Astrocyte of the cerebellum (primary cell): ENCODE measurements at regions not wholly inside any gene's neighbourhood (a gene's known extent, or its start where the extent isn't known, plus 50 kb on each side); places are given as distances from the start of the nearest gene placed in this dataset.
A peak's percentile ranks its signal among the peaks of the same experiment; 100 is the strongest.
"Not testable (repeated sequence)": the region's sequence is repeated elsewhere in the genome, so short reads cannot be mapped to it uniquely, and the experiment has no call there.

Experiments
- DNase-seq: peaks from one replicate; pipeline ENCODE4 v3.0.0-alpha.2; 2011; ENCODE audit warnings: low read depth
- H3K4me3 ChIP-seq: 2 replicates; pipeline ENCODE4 v1.5.1; 2011; ENCODE audit warnings: mild to moderate bottlenecking, low read depth, low read length, moderate library complexity
- CTCF ChIP-seq: IDR thresholded peaks from 2 replicates; pipeline ENCODE4 v1.5.1; 2012; ENCODE audit warnings: low read length, low read depth, moderate library complexity, mild to moderate bottlenecking; ENCODE audit errors: missing control alignments
- in situ Hi-C: cut with HindIII; loops from 2 replicates; pipeline ENCODE4 v1.10.0; 2017; ENCODE audit warnings: low sequenced_read_pairs

DNA sequence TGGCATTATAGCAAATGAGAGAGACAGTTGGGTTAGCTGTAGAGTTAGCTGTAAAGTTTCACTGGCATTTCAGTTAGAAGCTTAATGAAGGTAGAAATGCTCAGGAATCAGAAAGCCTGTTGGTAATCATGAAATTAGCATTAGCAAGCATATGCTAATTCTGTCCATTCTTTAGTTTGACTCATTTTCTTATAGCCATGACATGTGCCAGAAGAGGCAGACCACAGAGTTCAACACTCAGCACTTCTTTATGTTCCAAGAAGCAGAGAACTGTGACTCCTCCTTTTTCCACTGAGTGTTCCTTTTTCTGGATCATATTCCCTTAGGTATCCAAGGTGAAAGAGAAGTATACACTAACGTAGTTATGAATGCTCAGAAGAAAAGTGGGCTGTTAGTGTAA, 276.2 kb upstream of the SGO1 start:
- DNase-seq = peak; percentile 12
- H3K4me3 ChIP-seq = no peak overlapping the region
- in situ Hi-C loops = no loop called here
- TF ChIP-seq CTCF = no peak

DNA sequence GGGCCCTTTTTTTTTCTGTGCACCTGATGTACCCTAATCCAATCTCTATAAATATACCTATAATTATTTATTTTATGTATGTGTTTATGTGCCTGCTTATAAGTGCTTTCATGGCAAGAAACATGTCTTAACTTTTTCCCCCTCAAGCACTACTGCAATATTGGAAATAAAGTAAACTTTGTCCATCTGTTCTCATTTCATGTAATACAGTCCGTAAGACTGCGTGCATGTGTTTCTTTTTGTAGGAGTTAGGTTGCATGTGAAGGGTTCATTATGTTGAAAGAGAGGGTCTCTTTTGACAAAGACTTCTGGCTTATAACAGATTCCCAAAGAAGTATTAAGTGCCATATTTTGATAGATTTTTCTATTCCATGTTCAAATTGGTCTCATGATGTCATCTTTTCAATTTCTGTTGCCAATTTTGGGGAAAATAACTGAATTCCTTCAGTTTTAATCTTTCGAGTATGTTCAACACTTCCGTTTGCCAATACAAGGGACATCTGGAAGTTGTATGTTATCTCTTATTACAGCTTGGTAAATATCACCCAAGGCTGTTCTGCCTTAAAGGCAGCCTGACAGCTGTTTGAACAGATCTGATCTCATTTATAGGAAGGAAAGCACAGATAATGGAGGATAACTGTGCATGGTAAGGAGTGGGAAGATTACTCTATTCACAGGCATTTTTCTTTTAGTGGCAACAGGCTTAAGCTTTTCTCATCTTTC, 273.1 kb upstream of the SGO1 start:
- DNase-seq = no peak
- H3K4me3 ChIP-seq = no peak overlapping the region
- no peak for TF ChIP-seq CTCF
- in situ Hi-C loops = no loop called here

DNA sequence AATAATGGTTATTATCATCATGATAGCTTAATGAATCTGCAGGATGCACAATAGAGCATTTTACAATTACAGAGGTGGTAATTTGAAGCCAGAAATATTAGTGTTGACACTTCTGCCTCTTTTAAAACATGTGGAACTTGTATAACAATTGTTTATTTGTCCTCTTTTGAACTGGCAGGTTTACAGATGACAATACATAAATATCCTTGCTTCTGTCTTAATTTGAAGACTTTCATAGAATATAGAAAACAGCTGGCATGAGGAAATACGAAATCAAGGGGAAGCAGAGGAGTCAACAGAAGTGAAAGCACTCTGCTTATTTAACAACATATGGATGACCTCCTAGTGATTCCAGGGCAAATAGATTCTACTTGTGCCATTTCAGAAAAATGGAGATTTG, 270.5 kb upstream of the SGO1 start:
- no peak for TF ChIP-seq CTCF
- no peak overlapping the region for H3K4me3 ChIP-seq
- no peak for DNase-seq
- in situ Hi-C loops = no loop called here

GRCh38 chr3:20451170-20451569, 265.2 kb upstream of the SGO1 start:
- no peak for DNase-seq
- H3K4me3 ChIP-seq = no peak overlapping the region
- no peak for TF ChIP-seq CTCF
- in situ Hi-C loops = no loop called here

GRCh38 chr3:20450611-20451010, 264.6 kb upstream of the SGO1 start:
- H3K4me3 ChIP-seq = no peak overlapping the region
- no peak for TF ChIP-seq CTCF
- in situ Hi-C loops = no loop called here
- no peak for DNase-seq

DNA sequence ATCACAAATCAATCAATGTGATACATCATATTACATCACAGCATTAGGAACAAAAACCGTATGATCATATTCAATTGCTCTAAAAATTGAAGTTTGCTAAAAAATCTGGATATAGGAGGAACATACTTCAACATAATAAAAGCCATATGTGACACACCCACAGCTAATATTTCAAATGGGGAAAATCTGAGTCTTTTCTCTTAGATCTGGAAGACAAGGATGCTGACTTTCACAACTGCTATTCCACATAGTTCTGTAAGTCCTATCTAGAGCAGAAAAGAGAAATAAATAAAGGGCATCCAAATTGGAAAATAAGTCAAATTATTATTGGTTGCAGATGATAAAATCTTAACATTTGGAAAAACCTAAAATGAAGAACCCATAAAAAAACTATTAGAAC, 256.8 kb upstream of the SGO1 start:
- no peak overlapping the region for H3K4me3 ChIP-seq
- in situ Hi-C loops = no loop called here
- DNase-seq = no peak
- TF ChIP-seq CTCF = no peak

GRCh38 chr3:20427268-20427667, 241.3 kb upstream of the SGO1 start:
- DNase-seq, H3K4me3 ChIP-seq, in situ Hi-C loops: not testable (repeated sequence)
